ENCODE measurements at regions not wholly inside any gene's neighbourhood (a gene's known extent, or its start where the extent isn't known, plus 50 kb on each side); places are given as distances from the start of the nearest gene placed in this dataset.
A peak's percentile ranks its signal among the peaks of the same experiment; 100 is the strongest.
"Not testable (repeated sequence)": the region's sequence is repeated elsewhere in the genome, so short reads cannot be mapped to it uniquely, and the experiment has no call there.

DNA sequence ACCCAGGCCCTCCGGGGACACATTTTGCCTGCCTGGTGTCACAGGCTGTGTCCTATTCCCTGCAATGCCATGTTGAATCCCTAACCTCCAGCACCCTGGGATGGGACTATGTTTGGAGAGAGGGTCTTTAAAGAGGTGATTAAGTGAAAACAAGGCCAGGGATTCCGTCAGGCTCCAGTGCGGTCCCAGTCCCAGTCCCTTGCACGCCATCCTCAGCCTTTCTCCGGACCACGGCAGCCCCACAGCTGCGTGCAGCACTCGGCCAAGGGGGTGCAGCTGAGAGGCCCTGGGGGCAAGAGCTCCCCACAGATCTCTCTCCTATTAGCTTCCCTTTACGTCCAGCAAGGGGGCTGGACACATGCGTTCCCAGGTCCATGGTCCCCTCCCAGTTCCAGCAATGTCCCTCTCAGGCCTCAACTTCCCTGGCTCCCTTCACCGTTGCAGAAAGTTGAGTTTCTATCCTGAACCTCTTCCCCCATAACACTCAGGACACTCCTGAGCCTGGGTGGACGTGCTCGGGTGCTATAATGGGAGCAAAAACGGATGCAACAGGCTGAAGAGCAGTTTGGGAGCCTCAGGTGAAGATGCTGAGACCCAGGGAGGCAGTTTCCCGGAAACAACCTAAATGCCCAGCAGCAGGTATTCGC is 1422.7 kb downstream of the BRD1 start:
- DNase-seq: no peak

DNA sequence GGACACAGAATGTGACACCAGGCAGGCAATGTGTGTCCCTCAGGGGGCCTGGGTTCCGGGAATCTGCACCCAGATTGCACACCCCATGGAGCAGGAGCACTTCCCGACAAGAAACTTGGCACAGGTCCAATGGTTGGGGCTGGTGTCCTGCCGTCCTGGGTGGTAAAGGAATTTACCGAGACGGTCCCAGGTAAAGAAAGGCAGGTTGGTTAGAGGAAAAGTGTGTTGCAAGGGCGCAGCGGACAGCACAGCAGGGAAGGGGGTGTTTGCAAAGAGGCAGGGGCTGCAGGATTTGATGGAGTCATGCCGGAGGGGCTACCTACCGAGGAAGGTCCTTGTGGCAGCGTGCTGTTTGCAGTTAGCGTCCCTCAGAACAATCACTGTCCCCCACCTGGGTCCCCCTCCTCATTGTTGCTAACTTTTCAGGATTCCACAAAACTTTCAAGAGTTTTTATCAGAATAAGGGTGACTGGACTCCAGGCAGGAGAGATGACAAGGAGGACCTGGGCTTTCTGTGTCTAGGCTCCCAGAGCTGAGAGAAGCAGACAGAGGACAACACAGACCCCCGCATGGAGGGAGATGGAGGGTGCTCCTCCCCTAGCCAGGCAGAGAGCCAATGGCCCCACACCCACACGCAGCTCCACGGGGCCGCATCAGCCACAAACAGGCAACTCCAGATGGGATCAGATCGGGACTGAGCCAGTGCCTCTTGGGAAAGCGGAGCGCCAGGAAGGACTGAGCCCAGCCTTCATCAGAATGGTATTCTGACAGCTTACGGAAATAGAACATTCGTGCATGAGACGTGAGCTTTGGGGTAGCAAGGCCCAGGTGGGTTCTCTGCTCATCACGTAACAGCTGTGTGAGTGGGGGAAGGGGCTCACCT is 1423.9 kb downstream of the BRD1 start:
- peak; percentile 16 for DNase-seq

DNA sequence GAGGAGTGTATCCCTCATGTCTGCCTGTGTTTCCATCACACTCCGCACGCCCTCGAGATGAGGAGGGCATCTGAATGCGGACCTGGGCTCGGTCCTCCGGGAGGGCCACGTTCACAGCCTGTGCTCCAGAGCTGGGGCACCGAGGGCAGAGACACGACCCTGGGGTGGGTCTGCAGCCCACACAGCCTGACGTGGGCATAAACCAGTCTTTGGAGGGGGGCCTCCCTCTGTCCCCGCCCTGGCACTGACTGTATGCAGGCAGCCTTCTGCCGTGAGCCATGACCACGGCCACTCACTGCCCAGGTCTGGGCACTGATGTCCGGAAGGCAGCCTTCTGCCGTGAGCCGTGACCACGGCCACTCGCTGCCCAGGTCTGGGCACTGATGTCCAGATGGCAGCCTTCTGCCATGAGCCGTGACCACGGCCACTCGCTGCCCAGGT is 1425.1 kb downstream of the BRD1 start:
- no peak for DNase-seq

DNA sequence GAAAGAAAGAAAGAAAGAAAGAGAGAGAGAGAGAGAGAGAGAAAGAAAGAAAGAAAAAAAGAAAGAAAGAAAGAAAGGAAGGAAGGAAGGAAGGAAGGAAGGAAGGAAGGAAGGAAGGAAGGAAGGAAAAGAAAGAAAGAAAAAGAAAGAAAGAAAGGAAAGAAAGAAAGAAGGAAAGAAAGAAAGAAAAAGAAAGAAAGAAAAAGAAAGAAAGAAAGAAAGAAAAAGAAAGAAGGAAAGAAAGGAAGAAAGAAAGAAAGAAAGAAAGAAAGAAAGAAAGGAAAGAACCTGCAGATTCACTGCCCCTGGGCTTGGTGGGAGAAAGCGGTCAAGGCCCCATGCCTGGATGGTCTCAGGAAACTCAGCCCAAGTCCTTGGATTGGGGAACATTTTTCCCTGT is 1426.2 kb downstream of the BRD1 start:
- not testable (repeated sequence) for DNase-seq

- no peak for DNase-seq
These were observed 1429.3 kb downstream of the BRD1 start for GRCh38 chr22:48398181-48398905.

GRCh38 chr22:48397531-48398180 is 1430.0 kb downstream of the BRD1 start:
- no peak for DNase-seq

- DNase-seq: no peak
These were observed 1430.7 kb downstream of the BRD1 start for GRCh38 chr22:48396785-48397530.

- no peak for DNase-seq
These were observed 1431.4 kb downstream of the BRD1 start for GRCh38 chr22:48396091-48396784.

DNA sequence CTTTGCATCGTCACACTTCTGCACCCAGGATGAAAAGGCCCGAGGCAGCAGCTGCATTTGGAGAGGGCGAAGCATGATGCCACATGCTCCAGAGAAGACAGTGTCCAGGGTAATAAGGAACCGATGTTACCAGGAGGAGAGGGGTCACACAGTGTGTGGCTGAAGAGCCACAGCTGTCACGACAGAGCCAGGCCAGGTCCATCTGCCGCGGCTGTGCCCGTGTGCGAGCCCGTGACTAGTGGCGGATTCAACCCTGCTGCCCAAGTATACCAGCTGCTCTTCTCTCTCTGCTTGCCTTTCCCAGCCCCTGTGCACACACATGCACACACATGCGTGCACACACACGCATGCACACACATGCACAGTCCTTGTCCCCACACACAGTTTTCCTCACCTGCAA is 1432.5 kb downstream of the BRD1 start:
- no peak for DNase-seq

DNA sequence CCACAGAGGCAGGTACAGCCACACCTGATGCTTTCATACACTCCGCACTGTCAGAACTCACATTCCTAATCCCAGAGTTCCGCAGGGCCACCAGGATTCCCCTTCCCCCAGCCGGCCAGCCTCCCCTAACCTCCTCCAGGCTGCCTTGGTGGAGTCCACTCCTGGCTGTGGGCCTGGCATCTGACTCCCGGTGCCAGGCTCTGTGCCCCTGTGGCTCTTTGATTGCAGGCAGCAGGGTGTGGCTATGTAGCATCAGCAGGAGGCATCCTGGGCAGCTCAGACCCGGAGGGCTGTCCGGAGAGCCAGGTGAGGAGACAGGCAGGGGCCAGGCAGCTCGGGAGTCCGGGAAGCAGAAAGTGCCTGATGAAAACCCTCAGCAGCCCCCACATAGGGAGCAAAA is 1432.9 kb downstream of the BRD1 start:
- no peak for DNase-seq

GRCh38 chr22:48393885-48394284 is 1433.8 kb downstream of the BRD1 start:
- no peak for DNase-seq

DNA sequence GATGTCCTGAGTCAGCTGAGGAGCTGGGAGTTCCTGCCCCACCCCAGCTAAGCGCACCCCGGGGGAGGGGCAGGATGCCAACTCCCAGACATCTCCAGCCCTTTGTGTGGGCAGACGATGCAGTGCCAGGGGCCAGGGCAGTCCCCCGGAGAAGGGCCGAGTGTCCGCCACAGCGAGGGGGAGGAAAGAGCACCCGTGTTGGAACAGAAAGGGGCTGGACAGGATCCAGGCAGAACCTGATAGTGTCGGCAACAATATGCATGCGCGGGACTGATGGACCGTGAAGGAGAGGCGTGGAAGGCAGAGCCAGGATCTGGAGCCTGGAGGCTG is 1434.7 kb downstream of the BRD1 start:
- no peak for DNase-seq

GRCh38 chr22:48391820-48392219 is 1435.9 kb downstream of the BRD1 start:
- DNase-seq: no peak

DNA sequence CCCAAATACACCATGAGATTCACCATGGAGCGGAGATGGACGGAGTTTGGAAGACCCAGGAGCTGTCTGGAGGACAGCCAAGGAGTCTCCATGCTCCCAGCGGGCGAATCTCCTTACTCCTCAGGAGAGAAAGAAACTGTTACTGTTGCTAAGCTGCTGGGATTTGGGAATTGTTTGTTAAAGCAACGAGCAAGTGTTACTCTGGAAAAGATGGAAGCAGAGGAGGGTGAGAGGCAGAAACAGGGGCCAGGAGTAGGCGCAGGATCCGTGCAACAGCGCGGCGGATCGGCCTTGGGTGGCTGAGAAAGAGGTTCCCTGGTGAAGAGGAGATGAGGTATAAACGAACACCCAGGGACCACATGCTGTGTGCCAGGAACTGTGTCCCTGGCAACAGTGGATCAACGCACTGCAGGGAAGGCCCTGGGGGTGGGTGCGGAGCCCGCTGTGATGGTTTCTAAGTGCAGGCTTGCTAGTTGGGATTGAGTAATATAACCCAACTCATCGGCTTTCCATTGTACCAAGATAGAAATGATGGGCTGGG is 1436.4 kb downstream of the BRD1 start:
- DNase-seq: no peak

DNA sequence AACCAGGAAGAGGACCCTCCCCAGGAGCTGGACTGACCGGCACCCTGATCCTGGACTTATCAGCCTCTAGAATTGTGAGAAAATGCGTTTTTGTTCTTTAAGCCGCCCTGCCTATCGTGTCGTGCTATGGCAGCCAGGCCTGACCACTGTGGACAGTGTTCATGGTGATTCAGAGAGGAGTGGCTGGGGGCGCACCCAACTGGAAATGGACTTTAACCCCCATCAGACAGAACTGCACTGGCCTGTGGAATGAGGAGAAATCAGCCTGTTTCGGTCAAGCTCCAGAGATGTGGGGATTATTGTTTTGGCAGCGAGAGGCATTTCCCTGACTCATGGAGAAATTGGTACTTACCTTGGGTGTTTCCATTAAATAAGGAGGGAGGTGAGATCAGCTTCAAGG is 1437.8 kb downstream of the BRD1 start:
- DNase-seq: no peak

GRCh38 chr22:48382197-48382596 is 1445.5 kb downstream of the BRD1 start:
- no peak for DNase-seq

- DNase-seq: no peak
These were observed 1447.5 kb downstream of the BRD1 start for GRCh38 chr22:48380016-48380665.

DNA sequence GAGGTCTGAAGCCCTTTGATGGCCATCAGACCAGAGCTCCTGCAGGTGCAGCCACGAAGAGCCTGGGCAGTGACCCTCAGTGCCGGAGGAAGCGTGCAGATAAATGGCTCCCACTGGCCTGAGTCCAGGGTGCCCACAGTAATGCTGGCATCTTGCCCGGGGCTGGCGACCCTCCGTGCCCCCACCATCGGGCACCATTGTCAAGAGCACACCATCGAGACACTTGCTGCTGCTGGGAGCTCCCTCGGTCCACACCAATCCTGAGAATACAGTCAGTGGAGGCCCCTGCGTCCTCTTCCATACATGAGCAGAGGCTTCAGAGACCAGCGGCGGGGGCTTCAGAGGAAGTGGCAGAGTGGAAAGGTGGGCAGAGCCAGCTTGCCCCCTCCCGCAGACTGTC is 1448.3 kb downstream of the BRD1 start:
- DNase-seq: no peak

DNA sequence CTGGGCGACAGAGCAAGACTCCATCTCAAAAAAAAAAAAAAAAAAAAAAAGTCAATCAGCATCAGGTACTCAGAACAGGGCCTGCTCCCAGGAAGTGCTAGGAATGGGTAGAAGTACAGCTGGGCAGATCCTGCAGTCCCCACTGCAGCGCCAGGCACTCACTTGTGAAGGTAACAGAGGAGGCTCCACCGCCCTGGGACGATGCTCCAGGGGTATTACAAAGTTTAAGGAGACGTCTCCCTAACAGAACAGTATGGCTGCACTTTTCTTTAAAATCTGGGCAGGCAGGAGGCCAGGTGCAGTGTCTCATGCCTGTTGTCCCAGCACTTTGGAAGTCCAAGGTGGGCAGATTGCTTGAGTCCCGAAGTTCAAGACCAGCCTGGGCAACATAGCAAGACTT is 1449.0 kb downstream of the BRD1 start:
- DNase-seq: no peak

GRCh38 chr22:48376936-48377712 is 1450.5 kb downstream of the BRD1 start:
- no peak for DNase-seq
